Testis (tissue), 2 donors: ENCODE measurements at regions not wholly inside any gene's neighbourhood (a gene's known extent, or its start where the extent isn't known, plus 50 kb on each side); places are given as distances from the start of the nearest gene placed in this dataset.

Experiments
- DNase-seq: peaks from one replicate; pipeline ENCODE4 v3.0.0-alpha.2; 2019
- H3K27ac ChIP-seq, 2 donors: fragments of 200-600 bp; sonication (generic); one replicate each; pipeline ENCODE4 v1.5.1; 2019
- H3K27me3 ChIP-seq: fragments of 200-600 bp; sonication (generic); one replicate; pipeline ENCODE4 v1.5.1; 2019
- H3K36me3 ChIP-seq: fragments of 200-600 bp; sonication (generic); one replicate; pipeline ENCODE4 v1.5.1; 2017; ENCODE audit warnings: low read depth; ENCODE audit errors: missing control alignments
- H3K4me1 ChIP-seq: fragments of 200-600 bp; sonication (generic); one replicate; pipeline ENCODE4 v1.5.1; 2019
- H3K4me3 ChIP-seq, 2 donors: fragments of 200-600 bp; sonication (generic); one replicate each; pipeline ENCODE4 v1.5.1; 2017 to 2019
- H3K9me3 ChIP-seq: fragments of 200-600 bp; sonication (generic); one replicate; pipeline ENCODE4 v1.5.1; 2017
- CTCF ChIP-seq, 3 experiments: fragments of 450-650 bp in 2 of 3; fragments of 200-600 bp in 1 of 3; sonication (generic) in 1 of 3; IDR thresholded peaks; one replicate each; pipeline ENCODE4 v1.5.1; 2016 to 2019; ENCODE audit warnings: antibody characterized with exemption in 3 of 3, mild to moderate bottlenecking in 2 of 3, moderate library complexity in 1 of 3
- POLR2A ChIP-seq: fragments of 450-650 bp; IDR thresholded peaks from one replicate; pipeline ENCODE4 v1.6.1; 2017; ENCODE audit warnings: antibody characterized with exemption, mild to moderate bottlenecking, moderate library complexity
- WGBS, 2 donors: methylation state at CpG; one replicate each; pipeline ENCODE4 v1.1.5; 2018; 5-methylcytosine and 5-hydroxymethylcytosine counted together
- intact Hi-C: fragments of 100-400 bp; cut with DNase I; formaldehyde crosslinking; loops from one replicate; pipeline ENCODE4 v1.15.1; 2023; ENCODE audit warnings: low total_unique reads

GRCh38 chr5:107291866-107292265 is 378.9 kb downstream of the EFNA5 start:
- H3K36me3 ChIP-seq, result no peaks in the 10 kb centered on the region
- TF ChIP-seq POLR2A (no peak), CTCF (IDR thresholded peaks at IDR 0.05) (no peak)
- no peaks in the 10 kb centered on the region for H3K9me3 ChIP-seq
- WGBS, 2 donors, result 93 to 96% methylated on average over 4 of the region's 4 CpGs
- intact Hi-C loops, result no loop called here
- H3K27ac ChIP-seq, result no peak overlapping the region
- no peak overlapping the region for H3K4me3 ChIP-seq
- no peak for DNase-seq
- H3K4me1 ChIP-seq, result no peaks in the 10 kb centered on the region
- no peaks in the 10 kb centered on the region for H3K27me3 ChIP-seq

- no peak for TF ChIP-seq CTCF (IDR thresholded peaks at IDR 0.05)
- Histone ChIP-seq H3K4me1 (no peaks in the 10 kb centered on the region), H3K27ac (no peak overlapping the region), H3K9me3 (no peaks in the 10 kb centered on the region), H3K4me3 (no peak overlapping the region), H3K27me3 (no peaks in the 10 kb centered on the region), H3K36me3 (no peaks in the 10 kb centered on the region)
- intact Hi-C loops, result no loop called here
- no peak for DNase-seq
- WGBS, 2 donors, result 82 to 88% methylated on average over 6 of the region's 6 CpGs
Measured at GRCh38 chr5:107290780-107291398, 379.8 kb downstream of the EFNA5 start.

GRCh38 chr5:107289030-107289714 is 381.6 kb downstream of the EFNA5 start:
- TF ChIP-seq POLR2A (no peak), CTCF (IDR thresholded peaks at IDR 0.05) (no peak)
- no peak overlapping the region for H3K4me3 ChIP-seq
- H3K4me1 ChIP-seq, result no peaks in the 10 kb centered on the region
- H3K36me3 ChIP-seq, result no peaks in the 10 kb centered on the region
- H3K9me3 ChIP-seq, result no peaks in the 10 kb centered on the region
- 89 to 93% methylated on average over 4 of the region's 4 CpGs for WGBS, 2 donors
- DNase-seq, result no peak
- no peaks in the 10 kb centered on the region for H3K27me3 ChIP-seq
- no peak overlapping the region for H3K27ac ChIP-seq
- intact Hi-C loops, result no loop called here

GRCh38 chr5:107286447-107287098 is 384.2 kb downstream of the EFNA5 start:
- intact Hi-C loops, result no loop called here
- no peaks in the 10 kb centered on the region for H3K4me1 ChIP-seq
- no peak overlapping the region for H3K4me3 ChIP-seq
- no peaks in the 10 kb centered on the region for H3K27me3 ChIP-seq
- no peak for TF ChIP-seq CTCF (IDR thresholded peaks at IDR 0.05)
- TF ChIP-seq POLR2A, result no peak
- no peak for DNase-seq
- 66 to 81% methylated on average over 7 of the region's 7 CpGs for WGBS, 2 donors
- H3K27ac ChIP-seq, result no peak overlapping the region
- H3K9me3 ChIP-seq, result no peaks in the 10 kb centered on the region
- no peaks in the 10 kb centered on the region for H3K36me3 ChIP-seq
